HTR-8/SVneo (cell line): ENCODE measurements at regions not wholly inside any gene's neighbourhood (a gene's known extent, or its start where the extent isn't known, plus 50 kb on each side); places are given as distances from the start of the nearest gene placed in this dataset.
"Not testable (repeated sequence)": the region's sequence is repeated elsewhere in the genome, so short reads cannot be mapped to it uniquely, and the experiment has no call there.

Source experiments
- DNase-seq: peaks from one replicate; pipeline ENCODE4 v3.0.0; 2011; ENCODE audit warnings: low spot score, mixed read lengths; ENCODE audit not compliant: insufficient read length
- FAIRE-seq: peaks from 2 replicates; lab custom pipeline; 2011; peaks lifted over from hg19 to GRCh38; lab: Jason Lieb, UNC

- DNase-seq: no peak
- FAIRE-seq: no peak
These were observed 671.6 kb downstream of the GRXCR1 start for GRCh38 chr4:43564107-43564506.

GRCh38 chr4:43564591-43564990 is 672.1 kb downstream of the GRXCR1 start:
- FAIRE-seq: no peak
- DNase-seq: no peak

DNA sequence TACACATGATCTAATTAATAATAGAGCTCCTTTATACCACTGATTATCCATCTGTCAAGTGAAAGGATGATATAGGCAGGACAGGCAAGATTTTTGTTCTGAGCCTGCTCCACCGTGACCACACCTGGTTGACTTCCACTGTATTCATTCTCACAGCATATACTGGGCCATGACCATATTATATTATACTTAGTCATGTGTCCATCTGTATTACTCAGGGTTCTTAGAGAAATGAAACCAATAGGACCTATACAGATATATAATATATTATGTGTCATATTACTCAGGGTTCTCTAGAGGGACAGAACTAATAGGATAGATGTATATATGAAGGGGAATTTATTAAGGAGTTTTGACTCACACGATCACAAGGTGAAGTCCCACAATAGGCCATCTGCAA is 675.1 kb downstream of the GRXCR1 start:
- FAIRE-seq: no peak
- no peak for DNase-seq

GRCh38 chr4:43586813-43587212 is 694.3 kb downstream of the GRXCR1 start:
- DNase-seq (no peak), FAIRE-seq (no peak)

- no peak for FAIRE-seq
- no peak for DNase-seq
These were observed 695.2 kb downstream of the GRXCR1 start for GRCh38 chr4:43587758-43588157.

- FAIRE-seq (no peak), DNase-seq (no peak)
These were observed 714.9 kb downstream of the GRXCR1 start for GRCh38 chr4:43607400-43607799.

GRCh38 chr4:43607827-43608461 is 715.4 kb downstream of the GRXCR1 start:
- DNase-seq (no peak), FAIRE-seq (no peak)

GRCh38 chr4:43619219-43619618 is 726.7 kb downstream of the GRXCR1 start:
- no peak for DNase-seq
- no peak for FAIRE-seq

GRCh38 chr4:43637893-43638292 is 745.4 kb downstream of the GRXCR1 start:
- DNase-seq, FAIRE-seq: not testable (repeated sequence)

GRCh38 chr4:43651991-43652390 is 759.5 kb downstream of the GRXCR1 start:
- DNase-seq: no peak
- no peak for FAIRE-seq

DNA sequence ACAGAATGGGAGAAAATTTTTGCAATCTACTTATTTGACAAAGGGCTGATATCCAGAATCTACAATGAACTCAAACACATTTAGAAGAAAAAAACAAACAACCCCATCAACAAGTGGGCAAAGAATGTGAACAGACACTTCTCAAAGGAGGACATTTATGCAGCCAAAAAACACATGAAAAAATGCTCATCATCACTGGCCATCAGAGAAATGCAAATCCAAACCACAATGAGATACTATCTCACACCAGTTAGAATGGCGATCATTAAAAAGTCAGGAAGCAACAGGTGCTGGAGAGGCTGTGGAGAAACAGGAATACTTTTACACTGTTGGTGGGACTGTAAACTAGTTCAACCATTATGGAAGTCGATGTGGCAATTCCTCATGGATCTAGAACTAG is 767.0 kb downstream of the GRXCR1 start:
- not testable (repeated sequence) for FAIRE-seq, DNase-seq

DNA sequence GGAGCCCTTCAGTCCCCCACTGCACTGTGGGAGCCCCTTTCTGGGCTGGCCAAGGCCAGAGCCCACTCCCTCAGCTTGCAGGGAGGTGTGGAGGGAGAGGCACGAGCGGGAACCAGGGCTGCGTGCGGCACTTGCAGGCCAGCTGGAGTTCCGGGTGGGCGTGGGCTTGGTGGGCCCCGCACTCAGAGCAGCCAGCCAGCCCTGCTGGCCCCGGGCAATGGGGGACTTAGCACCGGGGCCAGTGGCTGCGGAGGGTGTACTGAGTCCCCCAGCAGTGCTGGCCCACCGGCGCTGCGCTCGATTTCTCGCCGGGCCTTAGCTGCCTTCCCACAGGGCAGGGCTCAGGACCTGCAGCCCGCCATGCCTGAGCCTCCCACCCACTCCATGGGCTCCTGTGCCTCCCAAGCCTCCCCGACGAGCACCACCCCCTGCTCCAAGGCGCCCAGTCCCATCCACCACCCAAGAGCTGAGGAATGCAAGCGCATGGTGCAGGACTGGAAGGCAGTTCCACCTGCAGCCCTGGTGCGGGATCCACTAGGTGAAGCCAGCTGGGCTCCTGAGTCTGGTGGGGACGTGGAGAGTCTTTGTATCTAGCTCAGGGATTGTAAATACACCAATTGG is 776.2 kb downstream of the KCTD8 start:
- FAIRE-seq, DNase-seq: not testable (repeated sequence)

DNA sequence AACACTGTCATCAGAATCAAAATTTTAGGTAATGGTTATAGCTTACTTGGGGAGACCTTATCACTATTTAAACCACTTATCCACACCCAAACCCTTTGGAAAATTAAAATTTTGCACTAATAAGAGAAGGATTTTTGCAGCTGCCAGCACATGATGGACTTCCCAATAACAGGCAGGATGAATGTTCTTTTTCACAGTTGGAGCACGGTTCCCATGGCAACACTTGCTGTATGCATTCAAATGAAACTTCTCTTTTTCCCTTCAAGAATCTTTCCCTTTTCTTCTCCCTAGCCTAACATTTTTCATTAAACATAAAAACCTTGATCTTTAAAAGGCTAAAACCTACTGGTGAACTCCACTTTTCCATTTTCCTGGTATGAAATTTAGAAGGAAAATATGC is 768.2 kb downstream of the KCTD8 start:
- FAIRE-seq (no peak), DNase-seq (no peak)

DNA sequence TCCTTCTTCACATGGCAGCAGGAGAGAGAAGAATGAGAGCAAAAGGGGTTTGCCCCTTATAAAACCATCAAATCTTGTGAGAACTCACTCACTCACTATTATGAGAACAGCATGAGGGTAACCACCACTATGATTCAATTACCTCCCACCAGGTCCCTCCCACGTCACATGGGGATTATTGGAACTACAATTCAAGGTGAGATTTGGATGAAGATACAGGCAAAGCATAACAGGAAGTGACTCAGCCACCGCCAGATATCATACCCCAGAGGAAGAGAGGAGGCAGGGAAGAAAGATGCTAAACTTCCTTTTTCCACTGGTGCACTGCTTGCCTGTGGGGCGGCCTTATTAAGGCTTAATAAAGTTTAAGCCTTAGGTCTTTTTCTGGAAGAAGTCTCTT is 766.1 kb downstream of the KCTD8 start:
- DNase-seq (no peak), FAIRE-seq (no peak)

GRCh38 chr4:43690116-43690515 is 758.5 kb downstream of the KCTD8 start:
- DNase-seq (no peak), FAIRE-seq (no peak)

GRCh38 chr4:43693876-43694275 is 754.7 kb downstream of the KCTD8 start:
- no peak for DNase-seq
- no peak for FAIRE-seq

DNA sequence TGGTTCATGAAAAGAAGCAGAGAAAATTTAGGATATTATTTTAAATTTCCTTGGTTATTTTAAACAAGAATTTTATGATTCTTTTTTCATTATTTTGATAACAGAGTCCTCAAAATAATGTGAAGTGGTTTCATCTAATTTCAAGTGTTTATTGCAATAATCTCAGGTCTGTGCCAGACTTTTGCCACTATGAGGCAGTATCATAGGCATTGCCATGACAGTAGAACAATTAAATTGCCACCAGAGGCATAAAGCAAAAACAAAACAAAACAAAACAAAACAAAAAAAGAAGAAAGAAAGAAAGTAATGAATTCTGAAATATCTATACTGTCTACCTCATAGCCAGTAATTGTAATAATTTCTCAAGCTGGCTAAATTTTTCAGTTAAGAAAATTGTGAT is 739.2 kb downstream of the KCTD8 start:
- no peak for FAIRE-seq
- no peak for DNase-seq

- DNase-seq: no peak
- FAIRE-seq: no peak
These were observed 731.8 kb downstream of the KCTD8 start for GRCh38 chr4:43716721-43717395.

- FAIRE-seq (no peak), DNase-seq (no peak)
These were observed 730.2 kb downstream of the KCTD8 start for GRCh38 chr4:43718369-43718768.

DNA sequence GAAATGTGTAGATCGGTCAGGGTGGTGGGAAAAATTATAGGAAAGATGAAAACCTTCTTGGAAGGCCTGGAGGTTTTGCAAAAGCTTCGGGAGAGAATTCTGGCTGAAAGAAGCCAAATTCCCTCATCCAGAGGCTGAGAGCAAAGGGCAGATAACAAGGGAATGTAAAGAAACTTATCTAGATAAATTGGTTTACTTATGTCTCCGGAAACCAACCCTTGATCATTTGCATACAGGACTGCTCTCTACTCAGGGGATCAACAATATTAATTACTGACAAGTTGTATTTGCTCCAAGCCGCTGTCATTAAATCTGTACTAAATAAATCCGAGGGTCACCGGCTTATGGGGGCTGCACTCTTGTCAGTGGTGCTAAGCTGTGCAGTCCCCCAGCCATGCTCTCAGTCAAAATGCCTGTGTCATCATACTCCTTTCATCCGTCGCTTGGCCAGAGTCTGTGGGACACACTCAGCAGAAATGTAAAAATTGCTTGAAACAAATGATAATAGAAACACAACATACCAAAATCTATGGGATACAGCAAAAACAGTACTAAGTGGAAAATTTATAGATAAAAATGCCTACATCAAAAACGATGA is 715.7 kb downstream of the KCTD8 start:
- no peak for DNase-seq
- FAIRE-seq: no peak

DNA sequence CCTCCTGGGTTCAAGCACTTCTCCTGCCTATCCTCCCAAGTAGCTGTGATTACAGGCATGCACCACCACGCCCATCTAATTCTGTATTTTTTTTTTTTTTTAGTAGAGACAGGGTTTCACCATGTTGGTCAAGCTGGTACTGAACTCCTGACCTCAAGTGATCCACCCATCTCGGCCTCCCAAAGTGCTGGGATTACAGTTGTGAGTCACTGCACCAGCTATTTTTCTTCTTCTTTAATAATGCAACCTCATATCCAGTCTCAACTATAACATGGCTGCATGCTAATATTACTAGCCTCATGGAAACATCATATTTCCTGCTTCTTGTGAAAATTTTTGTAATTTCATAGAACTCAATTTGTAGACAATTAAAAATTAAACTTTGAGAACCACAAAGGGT is 706.5 kb downstream of the KCTD8 start:
- no peak for DNase-seq
- FAIRE-seq: no peak
